Calu3 (cell line): ENCODE measurements at regions not wholly inside any gene's neighbourhood (a gene's known extent, or its start where the extent isn't known, plus 50 kb on each side); places are given as distances from the start of the nearest gene placed in this dataset.

Source experiments
- BruUV-seq: library from RNA; stranded (reverse); fragments of 400-500 nt; replicated peaks from 2 replicates; lab custom pipeline; 2021; lab: Mats Ljungman, UMichigan
- CTCF ChIA-PET: fragments of 300-600 bp; sonication (Branson Sonifier 250); formaldehyde crosslinking; loops from one replicate; lab custom pipeline; 2022; ENCODE audit warnings: antibody characterized with exemption; lab: Charles Lee
- DNase-seq: peaks from one replicate; pipeline ENCODE4 v3.0.0; 2022
- H3K27ac Mint-ChIP-seq: one replicate; pipeline ENCODE4 v1.8.0; 2022; ENCODE audit warnings: mixed read lengths; ENCODE audit not compliant: unreplicated experiment
- H3K27me3 Mint-ChIP-seq: one replicate; pipeline ENCODE4 v1.8.0; 2022; ENCODE audit warnings: mixed read lengths; ENCODE audit not compliant: unreplicated experiment
- H3K36me3 Mint-ChIP-seq: one replicate; pipeline ENCODE4 v1.8.0; 2022; ENCODE audit warnings: mild to moderate bottlenecking, moderate library complexity, mixed read lengths; ENCODE audit not compliant: insufficient read depth, unreplicated experiment
- H3K4me1 Mint-ChIP-seq: one replicate; pipeline ENCODE4 v1.8.0; 2022; ENCODE audit warnings: mild to moderate bottlenecking, low read depth, mixed read lengths; ENCODE audit not compliant: unreplicated experiment
- H3K4me3 Mint-ChIP-seq: one replicate; pipeline ENCODE4 v1.8.0; 2022; ENCODE audit warnings: mild to moderate bottlenecking, low read depth, moderate library complexity, mixed read lengths; ENCODE audit not compliant: unreplicated experiment
- H3K9me3 Mint-ChIP-seq: one replicate; pipeline ENCODE4 v1.8.0; 2022; ENCODE audit warnings: low read depth, mixed read lengths; ENCODE audit not compliant: unreplicated experiment
- intact Hi-C: fragments of 100-400 bp; cut with micrococcal nuclease; formaldehyde crosslinking; loops from one replicate; pipeline ENCODE4 v1.10.0; 2022; ENCODE audit not compliant: unreplicated experiment
- TF ChIP-seq, protein P1 (sequence below): fragments of 200-600 bp; IDR thresholded peaks from one replicate; pipeline ENCODE4 v1.8.0; 2022; ENCODE audit warnings: antibody characterized with exemption; ENCODE audit not compliant: unreplicated experiment

DNA sequence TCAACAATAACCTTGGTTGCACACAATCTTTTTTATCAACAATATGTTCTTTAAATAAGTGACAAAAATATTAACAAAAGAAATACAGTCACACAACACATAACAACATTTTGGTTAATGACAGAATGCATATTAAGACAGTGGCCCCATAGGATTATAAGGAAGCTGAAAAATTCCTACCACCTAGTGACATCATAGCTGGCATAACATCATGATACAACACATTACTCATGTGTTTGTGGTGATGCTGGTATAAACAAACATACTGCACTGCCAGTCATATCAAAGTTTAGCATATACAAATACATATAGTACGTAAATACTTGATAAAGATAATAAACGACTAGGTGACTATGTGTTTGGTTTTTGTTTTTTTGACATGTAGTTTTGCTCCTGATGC lies 344.8 kb upstream of the POU5F2 start:
- Mint-ChIP-seq H3K27ac (no peak overlapping the region), H3K36me3 (no peaks in the 10 kb centered on the region), H3K4me3 (no peak overlapping the region), H3K27me3 (no peaks in the 10 kb centered on the region), H3K4me1 (no peaks in the 10 kb centered on the region), H3K9me3 (no peaks in the 10 kb centered on the region)
- TF ChIP-seq, protein P1, sequence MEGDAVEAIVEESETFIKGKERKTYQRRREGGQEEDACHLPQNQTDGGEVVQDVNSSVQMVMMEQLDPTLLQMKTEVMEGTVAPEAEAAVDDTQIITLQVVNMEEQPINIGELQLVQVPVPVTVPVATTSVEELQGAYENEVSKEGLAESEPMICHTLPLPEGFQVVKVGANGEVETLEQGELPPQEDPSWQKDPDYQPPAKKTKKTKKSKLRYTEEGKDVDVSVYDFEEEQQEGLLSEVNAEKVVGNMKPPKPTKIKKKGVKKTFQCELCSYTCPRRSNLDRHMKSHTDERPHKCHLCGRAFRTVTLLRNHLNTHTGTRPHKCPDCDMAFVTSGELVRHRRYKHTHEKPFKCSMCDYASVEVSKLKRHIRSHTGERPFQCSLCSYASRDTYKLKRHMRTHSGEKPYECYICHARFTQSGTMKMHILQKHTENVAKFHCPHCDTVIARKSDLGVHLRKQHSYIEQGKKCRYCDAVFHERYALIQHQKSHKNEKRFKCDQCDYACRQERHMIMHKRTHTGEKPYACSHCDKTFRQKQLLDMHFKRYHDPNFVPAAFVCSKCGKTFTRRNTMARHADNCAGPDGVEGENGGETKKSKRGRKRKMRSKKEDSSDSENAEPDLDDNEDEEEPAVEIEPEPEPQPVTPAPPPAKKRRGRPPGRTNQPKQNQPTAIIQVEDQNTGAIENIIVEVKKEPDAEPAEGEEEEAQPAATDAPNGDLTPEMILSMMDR, result no peak
- BruUV-seq, result no TSS peak
- no peak for DNase-seq
- intact Hi-C loops, result no loop called here
- CTCF ChIA-PET, result no interaction called here

GRCh38 chr5:94082405-94082804 lies 341.0 kb upstream of the POU5F2 start:
- no peak for DNase-seq
- TF ChIP-seq, protein P1, result no peak
- Mint-ChIP-seq H3K36me3 (no peaks in the 10 kb centered on the region), H3K4me3 (no peak overlapping the region), H3K27ac (no peak overlapping the region), H3K4me1 (no peaks in the 10 kb centered on the region), H3K9me3 (no peaks in the 10 kb centered on the region), H3K27me3 (no peaks in the 10 kb centered on the region)
- CTCF ChIA-PET, result no interaction called here
- intact Hi-C loops, result no loop called here
- no TSS peak for BruUV-seq

DNA sequence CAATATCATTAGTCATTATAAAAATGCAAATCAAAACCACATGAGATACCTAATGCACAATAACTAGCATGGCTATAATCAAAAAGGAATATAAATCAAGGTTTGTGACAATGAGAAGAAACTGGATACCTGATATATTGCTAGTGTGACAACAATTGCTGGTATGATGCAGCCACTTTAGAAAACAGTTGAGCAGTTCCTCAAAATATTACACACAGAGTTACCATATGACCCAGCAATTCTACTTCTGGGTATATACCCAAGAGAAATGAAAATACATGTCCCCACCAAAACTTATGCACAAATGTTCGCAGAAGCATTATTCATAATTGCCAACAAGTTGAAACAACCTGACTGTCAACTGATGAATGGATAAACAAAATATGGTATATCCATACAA lies 339.7 kb upstream of the POU5F2 start:
- no peak overlapping the region for H3K4me3 Mint-ChIP-seq
- DNase-seq, result no peak
- no peaks in the 10 kb centered on the region for H3K27me3 Mint-ChIP-seq
- H3K36me3 Mint-ChIP-seq, result no peaks in the 10 kb centered on the region
- TF ChIP-seq, protein P1, result no peak
- intact Hi-C loops, result no loop called here
- BruUV-seq, result no TSS peak
- no peaks in the 10 kb centered on the region for H3K4me1 Mint-ChIP-seq
- no peaks in the 10 kb centered on the region for H3K9me3 Mint-ChIP-seq
- no peak overlapping the region for H3K27ac Mint-ChIP-seq
- CTCF ChIA-PET, result no interaction called here

DNA sequence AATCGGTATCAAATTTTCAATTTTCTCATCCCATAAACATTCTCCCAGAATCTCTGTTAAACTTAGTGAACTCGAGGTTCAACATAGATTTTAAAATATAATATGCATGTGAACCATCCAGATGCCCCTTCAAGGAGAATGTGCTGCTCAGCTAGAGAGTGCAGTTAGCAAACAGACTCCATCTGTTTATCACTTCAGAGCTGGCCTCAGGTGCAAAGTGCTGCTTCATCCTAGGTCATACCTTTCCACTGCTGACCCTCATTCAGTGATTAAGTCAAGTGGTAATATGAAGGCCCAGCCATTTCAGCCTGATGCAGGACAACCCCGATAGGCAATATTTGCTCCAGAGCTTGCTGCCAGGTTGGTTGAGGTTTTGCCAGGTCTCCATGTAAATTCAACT lies 339.0 kb upstream of the POU5F2 start:
- CTCF ChIA-PET, result no interaction called here
- intact Hi-C loops, result no loop called here
- DNase-seq, result no peak
- Mint-ChIP-seq H3K27me3 (no peaks in the 10 kb centered on the region), H3K36me3 (no peaks in the 10 kb centered on the region), H3K4me3 (no peak overlapping the region), H3K9me3 (no peaks in the 10 kb centered on the region), H3K4me1 (no peaks in the 10 kb centered on the region), H3K27ac (no peak overlapping the region)
- BruUV-seq, result no TSS peak
- TF ChIP-seq, protein P1, result no peak
